HCT116 (cell line): ENCODE measurements at regions not wholly inside any gene's neighbourhood (a gene's known extent, or its start where the extent isn't known, plus 50 kb on each side); places are given as distances from the start of the nearest gene placed in this dataset.
"Not testable (repeated sequence)": the region's sequence is repeated elsewhere in the genome, so short reads cannot be mapped to it uniquely, and the experiment has no call there.

Source experiments
- ATAC-seq: fragments of 200-7000 bp; cut with Tn5 transposase; 2 replicates; pipeline ENCODE4 v1.9.1; 2020; ENCODE audit warnings: mild to moderate bottlenecking, moderate library complexity
- BruUV-seq: library from RNA; stranded (reverse); fragments of 400-500 nt; replicated peaks from 2 replicates; lab custom pipeline; 2021; lab: Mats Ljungman, UMichigan
- CTCF ChIA-PET: fragments of 300-600 bp; sonication (Branson Sonifier 250); formaldehyde crosslinking; loops from one replicate; lab custom pipeline; 2021; ENCODE audit warnings: antibody characterized with exemption; lab: Charles Lee
- POLR2A ChIA-PET: fragments of 300-600, 350-600 bp; sonication (Branson Sonifier 250); formaldehyde crosslinking; loops from one replicate; lab custom pipeline; 2021; ENCODE audit warnings: antibody characterized with exemption; lab: Charles Lee
- RAD21 ChIA-PET, 2 experiments: fragments of 300-600 bp; sonication (Branson Sonifier 250); formaldehyde crosslinking; loops; one replicate each; lab custom pipeline; 2023; ENCODE audit warnings: low total read pairs in 2 of 2; ENCODE audit not compliant: uncharacterized antibody in 2 of 2, unreplicated experiment in 2 of 2, low non-redundant PET in 1 of 2; lab: Charles Lee
- DNase-seq: peaks from one replicate; pipeline ENCODE4 v3.0.0-alpha.2; 2010; ENCODE audit warnings: low read depth, low spot score
- H2AFZ ChIP-seq: fragments of 200-600 bp; shearing (Covaris generic), sonication (generic); 2 replicates; pipeline ENCODE4 v1.6.1; 2017; ENCODE audit warnings: low read depth, mixed run types, mixed read lengths, antibody characterized with exemption, low read length; ENCODE audit not compliant: poor library complexity, severe bottlenecking
- H3K27ac ChIP-seq: 2 replicates; pipeline ENCODE4 v1.5.1; 2012; ENCODE audit warnings: low read depth, low read length
- H3K27me3 ChIP-seq: fragments of 200-600 bp; sonication (generic); 2 replicates; pipeline ENCODE4 v1.6.1; 2016; ENCODE audit warnings: mixed run types, low read length, mixed read lengths; ENCODE audit not compliant: insufficient read depth
- H3K36me3 ChIP-seq, 2 experiments: fragments of 200-500 bp in 1 of 2; fragments of 200-600 bp in 1 of 2; sonication (Bioruptor generic) in 1 of 2; sonication (generic) in 1 of 2; 2 replicates each; pipeline versions ENCODE4 v1.5.1 to v1.6.1; 2014 to 2016; ENCODE audit warnings: low read length in 2 of 2, inconsistent platforms in 1 of 2, mixed read lengths in 1 of 2, mixed run types in 1 of 2; ENCODE audit not compliant: insufficient read depth in 2 of 2, control insufficient read depth in 1 of 2
- H3K4me1 ChIP-seq, 2 experiments: fragments of 200-600 bp in 1 of 2; sonication (generic) in 1 of 2; 2 replicates each; pipeline versions ENCODE4 v1.5.1 to v1.6.1; 2012 to 2017; ENCODE audit warnings: low read length in 2 of 2, inconsistent platforms in 1 of 2, mild to moderate bottlenecking in 1 of 2, mixed read lengths in 1 of 2, mixed run types in 1 of 2, moderate library complexity in 1 of 2; ENCODE audit not compliant: insufficient read depth in 2 of 2, control insufficient read depth in 1 of 2
- H3K4me2 ChIP-seq: fragments of 200-600 bp; sonication (generic); 2 replicates; pipeline ENCODE4 v1.6.1; 2017; ENCODE audit warnings: mixed run types, low read length, mixed read lengths
- H3K4me3 ChIP-seq, 2 experiments: fragments of 200-600 bp in 1 of 2; sonication (generic) in 1 of 2; replicated peaks in 1 of 2; 2 replicates each; pipeline ENCODE4 v1.5.1; 2011 to 2016; ENCODE audit warnings: low read length in 2 of 2, control low read depth in 1 of 2, low read depth in 1 of 2, mild to moderate bottlenecking in 1 of 2, mixed read lengths in 1 of 2, mixed run types in 1 of 2
- H3K79me2 ChIP-seq: fragments of 200-600 bp; sonication (generic); 2 replicates; pipeline ENCODE4 v1.6.1; 2017; ENCODE audit warnings: mild to moderate bottlenecking, mixed run types, low read length, moderate library complexity, mixed read lengths; ENCODE audit not compliant: insufficient read depth
- H3K9ac ChIP-seq: fragments of 200-600 bp; sonication (generic); 2 replicates; pipeline ENCODE4 v1.6.1; 2016; ENCODE audit warnings: low read length, mixed read lengths
- H3K9me2 ChIP-seq: fragments of 200-600 bp; sonication (generic), shearing (Covaris generic); 2 replicates; pipeline ENCODE4 v1.6.1; 2017; ENCODE audit warnings: mixed run types, mild to moderate bottlenecking, moderate library complexity; ENCODE audit not compliant: insufficient read depth
- H3K9me3 ChIP-seq, 2 experiments: fragments of 200-500 bp in 1 of 2; fragments of 200-600 bp in 1 of 2; sonication (Bioruptor generic) in 1 of 2; sonication (generic) in 1 of 2; 2 replicates each; pipeline ENCODE4 v1.6.1; 2014 to 2017; ENCODE audit warnings: low read length in 2 of 2, mixed read lengths in 2 of 2, inconsistent platforms in 1 of 2, low read depth in 1 of 2, mild to moderate bottlenecking in 1 of 2, mixed run types in 1 of 2, moderate library complexity in 1 of 2; ENCODE audit not compliant: control insufficient read depth in 1 of 2, insufficient read depth in 1 of 2
- H4K20me1 ChIP-seq: fragments of 200-600 bp; sonication (generic), shearing (Covaris generic); 2 replicates; pipeline ENCODE4 v1.6.1; 2017; ENCODE audit warnings: mixed run types, mild to moderate bottlenecking, moderate library complexity; ENCODE audit not compliant: insufficient read depth
- CTCF ChIP-seq, 3 experiments: fragments of 200-600 bp in 1 of 3; sonication (generic) in 1 of 3; IDR thresholded peaks in 2 of 3; conservative IDR thresholded peaks in 1 of 3; 2 replicates each; pipeline ENCODE4 v1.5.1; 2012 to 2017; ENCODE audit warnings: low read depth in 2 of 3, low read length in 2 of 3, antibody characterized with exemption in 1 of 3, borderline replicate concordance in 1 of 3, control low read depth in 1 of 3, mild to moderate bottlenecking in 1 of 3, mixed read lengths in 1 of 3, mixed run types in 1 of 3, moderate library complexity in 1 of 3; ENCODE audit not compliant: insufficient read depth in 1 of 3
- RAD21 ChIP-seq: IDR thresholded peaks from 2 replicates; pipeline ENCODE4 v1.6.1; 2012; ENCODE audit warnings: low read depth, mild to moderate bottlenecking
- intact Hi-C: fragments of 100-400 bp; cut with micrococcal nuclease; formaldehyde crosslinking; loops from 2 replicates; pipeline ENCODE4 v1.10.0; 2022

GRCh38 chr1:146715054-146715453 lies 223.1 kb upstream of the NBPF12 start:
- ATAC-seq, H3K9ac ChIP-seq, BruUV-seq, CTCF ChIA-PET, H3K36me3 ChIP-seq, H3K4me2 ChIP-seq, H3K27ac ChIP-seq, POLR2A ChIA-PET, H3K4me3 ChIP-seq, DNase-seq, H4K20me1 ChIP-seq, H3K4me1 ChIP-seq, H3K9me3 ChIP-seq, H3K79me2 ChIP-seq, intact Hi-C loops, RAD21 ChIA-PET, H3K27me3 ChIP-seq, H2AFZ ChIP-seq, H3K9me2 ChIP-seq: not testable (repeated sequence)

- H3K4me2 ChIP-seq, intact Hi-C loops, H4K20me1 ChIP-seq, H3K9ac ChIP-seq, H3K9me2 ChIP-seq, RAD21 ChIA-PET, H3K79me2 ChIP-seq, H2AFZ ChIP-seq, BruUV-seq, H3K9me3 ChIP-seq, H3K4me1 ChIP-seq, H3K27me3 ChIP-seq, POLR2A ChIA-PET, H3K4me3 ChIP-seq: not testable (repeated sequence)
- DNase-seq = peak; percentile 21
- TF ChIP-seq RAD21 (peak; percentile 39; the same call in 1 of the 2 replicates), CTCF (IDR thresholded peaks at IDR 0.05 in 2 of 3, conservative IDR thresholded peaks at IDR 0.05 in 1 of 3; ENCODE audit: borderline replicate concordance in 1 of 3, insufficient read depth in 1 of 3, low read depth in 2 of 3, low read length in 2 of 3) (0 out of 6 replicates have a peak, but pooled peaks of 1 of the 3 experiments have one; percentile 7)
- TF ChIP-seq, all 23 proteins: peak for 2; not testable (repeated sequence) for 21
- CTCF ChIA-PET, H3K36me3 ChIP-seq, H3K27ac ChIP-seq: not testable (repeated sequence)
- ATAC-seq = peak; percentile 82
Measured at GRCh38 chr1:146710838-146711521, 227.1 kb upstream of the NBPF12 start.

- ATAC-seq, POLR2A ChIA-PET: not testable (repeated sequence)
Measured at GRCh38 chr1:146709302-146709701, 228.8 kb upstream of the NBPF12 start.

GRCh38 chr1:146704162-146704724 lies 233.9 kb upstream of the NBPF12 start:
- H4K20me1 ChIP-seq, CTCF ChIA-PET, H3K9me3 ChIP-seq, H3K36me3 ChIP-seq, H2AFZ ChIP-seq, H3K27ac ChIP-seq, intact Hi-C loops, H3K79me2 ChIP-seq, RAD21 ChIA-PET, POLR2A ChIA-PET, H3K4me3 ChIP-seq, H3K9ac ChIP-seq, H3K4me2 ChIP-seq, H3K27me3 ChIP-seq, BruUV-seq, H3K9me2 ChIP-seq, H3K4me1 ChIP-seq, DNase-seq: not testable (repeated sequence)
- peak; percentile 97 for ATAC-seq

More at GRCh38 chr1:146709302-146709701, 228.8 kb upstream of the NBPF12 start:
- H3K27me3 ChIP-seq, CTCF ChIA-PET, H2AFZ ChIP-seq, BruUV-seq, H4K20me1 ChIP-seq, DNase-seq, H3K27ac ChIP-seq, intact Hi-C loops, H3K4me1 ChIP-seq, H3K4me2 ChIP-seq, H3K9ac ChIP-seq, H3K36me3 ChIP-seq, H3K79me2 ChIP-seq, H3K9me3 ChIP-seq, RAD21 ChIA-PET, H3K4me3 ChIP-seq, H3K9me2 ChIP-seq: not testable (repeated sequence)
